Keratinocyte (primary cell): ENCODE measurements at regions not wholly inside any gene's neighbourhood (a gene's known extent, or its start where the extent isn't known, plus 50 kb on each side); places are given as distances from the start of the nearest gene placed in this dataset.

Experiments used
- CTCF ChIP-seq, 3 experiments: IDR thresholded peaks in 1 of 3; conservative IDR thresholded peaks in 1 of 3; optimal IDR thresholded peaks in 1 of 3; 2 replicates in 2 of 3; 3 replicates in 1 of 3; pipeline versions ENCODE3 to v1.5.1; 2011; ENCODE audit warnings: low read length in 3 of 3, mild to moderate bottlenecking in 3 of 3, moderate library complexity in 2 of 3, control low read depth in 1 of 3, inconsistent platforms in 1 of 3; ENCODE audit not compliant: insufficient read depth in 2 of 3; ENCODE audit errors: extremely low read depth in 1 of 3
- EZH2 ChIP-seq: IDR thresholded peaks from one replicate; pipeline ENCODE4 v1.6.1; 2012; ENCODE audit warnings: inconsistent platforms, mild to moderate bottlenecking, low read length, moderate library complexity

GRCh38 chr2:240333985-240334384 lies 101.5 kb upstream of the GPC1 start:
- no peak for TF ChIP-seq CTCF (optimal IDR thresholded peaks at IDR 0.05 in 1 of 3, IDR thresholded peaks at IDR 0.05 in 1 of 3, conservative IDR thresholded peaks at IDR 0.05 in 1 of 3; ENCODE audit: extremely low read depth in 1 of 3, insufficient read depth in 2 of 3, low read length in 3 of 3)
- TF ChIP-seq EZH2: no peak
